ENCODE measurements at regions not wholly inside any gene's neighbourhood (a gene's known extent, or its start where the extent isn't known, plus 50 kb on each side); places are given as distances from the start of the nearest gene placed in this dataset.

GRCh38 chr7:88396948-88397322, 90.2 kb upstream of the STEAP4 start:
- Histone ChIP-seq H3K9me1 (ENCODE audit: control insufficient read depth, extremely low read depth, insufficient read depth, low read length) (no peaks in the 10 kb centered on the region), H3K4me2 (ENCODE audit: control insufficient read depth, extremely low read depth, insufficient read depth, low read depth, low read length) (no peak overlapping the region), H3K9me3 (ENCODE audit: control insufficient read depth, low read depth, low read length) (no peaks in the 10 kb centered on the region), H3K79me2 (ENCODE audit: control insufficient read depth, insufficient read depth, low read length) (no peaks in the 10 kb centered on the region), H3K4me1 (ENCODE audit: control insufficient read depth, extremely low read depth, insufficient read depth, low read length) (no peaks in the 10 kb centered on the region), H3K9ac (ENCODE audit: control insufficient read depth, extremely low read depth, insufficient read depth, low read length) (no peak overlapping the region), H3K36me3 (ENCODE audit: control insufficient read depth in 2 of 2, extremely low read depth in 1 of 2, insufficient read depth in 2 of 2, low read length in 2 of 2) (no peaks in the 10 kb centered on the region), H4K20me1 (ENCODE audit: control insufficient read depth, extremely low read depth, insufficient read depth, low read length) (no peaks in the 10 kb centered on the region), H3K27me3 (ENCODE audit: control insufficient read depth, extremely low read depth, insufficient read depth, low read length) (no peaks in the 10 kb centered on the region), H3K4me3 (ENCODE audit: control insufficient read depth in 2 of 3, extremely low read depth in 1 of 3, insufficient read depth in 2 of 3, low read depth in 1 of 3, low read length in 3 of 3) (no peak overlapping the region), H2AFZ (ENCODE audit: control insufficient read depth, low read length) (no peak overlapping the region), H3K27ac (ENCODE audit: control insufficient read depth, insufficient read depth, low read length) (no peak overlapping the region)
- DNase-seq (ENCODE audit: low read depth, low spot score), result no peak
- FAIRE-seq, result no peak
- no peak for TF ChIP-seq EZH2 (IDR thresholded peaks at IDR 0.05; ENCODE audit: low read length)
- TF ChIP-seq, protein P1, sequence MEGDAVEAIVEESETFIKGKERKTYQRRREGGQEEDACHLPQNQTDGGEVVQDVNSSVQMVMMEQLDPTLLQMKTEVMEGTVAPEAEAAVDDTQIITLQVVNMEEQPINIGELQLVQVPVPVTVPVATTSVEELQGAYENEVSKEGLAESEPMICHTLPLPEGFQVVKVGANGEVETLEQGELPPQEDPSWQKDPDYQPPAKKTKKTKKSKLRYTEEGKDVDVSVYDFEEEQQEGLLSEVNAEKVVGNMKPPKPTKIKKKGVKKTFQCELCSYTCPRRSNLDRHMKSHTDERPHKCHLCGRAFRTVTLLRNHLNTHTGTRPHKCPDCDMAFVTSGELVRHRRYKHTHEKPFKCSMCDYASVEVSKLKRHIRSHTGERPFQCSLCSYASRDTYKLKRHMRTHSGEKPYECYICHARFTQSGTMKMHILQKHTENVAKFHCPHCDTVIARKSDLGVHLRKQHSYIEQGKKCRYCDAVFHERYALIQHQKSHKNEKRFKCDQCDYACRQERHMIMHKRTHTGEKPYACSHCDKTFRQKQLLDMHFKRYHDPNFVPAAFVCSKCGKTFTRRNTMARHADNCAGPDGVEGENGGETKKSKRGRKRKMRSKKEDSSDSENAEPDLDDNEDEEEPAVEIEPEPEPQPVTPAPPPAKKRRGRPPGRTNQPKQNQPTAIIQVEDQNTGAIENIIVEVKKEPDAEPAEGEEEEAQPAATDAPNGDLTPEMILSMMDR (optimal IDR thresholded peaks at IDR 0.05 in 1 of 3, IDR thresholded peaks at IDR 0.05 in 1 of 3, conservative IDR thresholded peaks at IDR 0.05 in 1 of 3; ENCODE audit: extremely low read depth in 1 of 3, insufficient read depth in 2 of 3, low read length in 3 of 3), result no peak
- dilution Hi-C loops (cut with MboI; ENCODE audit: extremely low pct_ligation_motif_present, low sequenced_read_pairs), result no loop called here

DNA sequence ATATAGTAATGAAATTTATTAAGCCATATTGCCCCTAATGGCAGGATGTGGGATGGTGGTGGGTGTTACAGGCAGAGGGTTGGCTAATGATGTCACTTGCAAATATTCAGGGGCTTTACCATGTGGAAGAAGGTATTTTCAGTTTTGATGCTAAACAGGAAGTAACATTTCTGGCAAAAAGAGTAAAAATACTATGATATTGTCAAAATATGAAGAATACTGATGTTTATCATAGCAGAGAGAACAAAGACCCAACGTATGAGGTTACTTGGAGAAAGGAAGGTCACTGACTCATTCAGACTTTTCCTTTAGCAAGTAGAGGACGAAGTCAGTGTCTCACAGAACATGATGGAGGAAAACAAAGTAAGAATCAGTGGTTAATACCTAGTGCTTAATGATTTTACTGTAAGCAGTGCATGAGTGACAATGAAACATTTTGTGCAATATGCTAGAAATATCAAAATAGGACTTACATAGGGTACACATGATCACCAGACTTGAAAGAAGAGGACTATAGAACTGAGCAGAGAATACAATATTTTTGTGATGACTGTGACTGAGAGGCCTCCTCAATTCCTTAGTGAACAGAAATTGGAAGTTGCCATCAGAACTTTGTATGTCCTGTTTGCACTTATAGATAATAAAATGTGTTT, 89.7 kb upstream of the STEAP4 start:
- H3K4me2 ChIP-seq (ENCODE audit: control insufficient read depth, extremely low read depth, insufficient read depth, low read depth, low read length), result no peak overlapping the region
- no peaks in the 10 kb centered on the region for H3K4me1 ChIP-seq (ENCODE audit: control insufficient read depth, extremely low read depth, insufficient read depth, low read length)
- no peak for FAIRE-seq
- TF ChIP-seq EZH2 (IDR thresholded peaks at IDR 0.05; ENCODE audit: low read length), result no peak
- TF ChIP-seq, protein P1 (optimal IDR thresholded peaks at IDR 0.05 in 1 of 3, IDR thresholded peaks at IDR 0.05 in 1 of 3, conservative IDR thresholded peaks at IDR 0.05 in 1 of 3; ENCODE audit: extremely low read depth in 1 of 3, insufficient read depth in 2 of 3, low read length in 3 of 3), result no peak
- H3K79me2 ChIP-seq (ENCODE audit: control insufficient read depth, insufficient read depth, low read length), result no peaks in the 10 kb centered on the region
- H3K27me3 ChIP-seq (ENCODE audit: control insufficient read depth, extremely low read depth, insufficient read depth, low read length), result no peaks in the 10 kb centered on the region
- H3K27ac ChIP-seq (ENCODE audit: control insufficient read depth, insufficient read depth, low read length), result no peak overlapping the region
- H3K36me3 ChIP-seq (ENCODE audit: control insufficient read depth in 2 of 2, extremely low read depth in 1 of 2, insufficient read depth in 2 of 2, low read length in 2 of 2), result no peaks in the 10 kb centered on the region
- H2AFZ ChIP-seq (ENCODE audit: control insufficient read depth, low read length), result no peak overlapping the region
- H3K4me3 ChIP-seq (ENCODE audit: control insufficient read depth in 2 of 3, extremely low read depth in 1 of 3, insufficient read depth in 2 of 3, low read depth in 1 of 3, low read length in 3 of 3), result no peak overlapping the region
- H3K9me1 ChIP-seq (ENCODE audit: control insufficient read depth, extremely low read depth, insufficient read depth, low read length), result no peaks in the 10 kb centered on the region
- no peak overlapping the region for H3K9ac ChIP-seq (ENCODE audit: control insufficient read depth, extremely low read depth, insufficient read depth, low read length)
- DNase-seq (ENCODE audit: low read depth, low spot score), result no peak
- H4K20me1 ChIP-seq (ENCODE audit: control insufficient read depth, extremely low read depth, insufficient read depth, low read length), result no peaks in the 10 kb centered on the region
- dilution Hi-C loops (cut with MboI; ENCODE audit: extremely low pct_ligation_motif_present, low sequenced_read_pairs), result no loop called here
- no peaks in the 10 kb centered on the region for H3K9me3 ChIP-seq (ENCODE audit: control insufficient read depth, low read depth, low read length)
